Liver (tissue), 8 donors: ENCODE measurements at regions not wholly inside any gene's neighbourhood (a gene's known extent, or its start where the extent isn't known, plus 50 kb on each side); places are given as distances from the start of the nearest gene placed in this dataset.

Source experiments
- DNase-seq: peaks from one replicate; pipeline ENCODE4 v3.0.0-alpha.2; 2017; ENCODE audit warnings: low spot score
- H3K27ac ChIP-seq, 2 donors: one replicate each; pipeline ENCODE4 v1.7.0; 2013; ENCODE audit warnings: inconsistent platforms in 2 of 2, low read length in 2 of 2, control low read depth in 1 of 2, low read depth in 1 of 2, mild to moderate bottlenecking in 1 of 2
- H3K27me3 ChIP-seq, 4 donors: one replicate each; pipeline versions ENCODE4 v1.6.1 to v1.7.0; 2013; ENCODE audit warnings: low read length in 3 of 4, inconsistent platforms in 1 of 4, mild to moderate bottlenecking in 1 of 4, moderate library complexity in 1 of 4; ENCODE audit not compliant: control insufficient read depth in 4 of 4, insufficient read depth in 4 of 4
- H3K36me3 ChIP-seq, 4 donors: one replicate each; pipeline versions ENCODE4 v1.6.1 to v1.7.0; 2013; ENCODE audit warnings: low read length in 3 of 4, mild to moderate bottlenecking in 3 of 4, low read depth in 1 of 4, moderate library complexity in 1 of 4; ENCODE audit not compliant: control insufficient read depth in 4 of 4, insufficient read depth in 3 of 4
- H3K4me1 ChIP-seq, 4 donors: one replicate each; pipeline versions ENCODE4 v1.6.1 to v1.7.0; 2013; ENCODE audit warnings: low read length in 3 of 4, mild to moderate bottlenecking in 3 of 4, moderate library complexity in 1 of 4; ENCODE audit not compliant: control insufficient read depth in 4 of 4, insufficient read depth in 4 of 4
- H3K4me3 ChIP-seq, 3 donors: one replicate each; pipeline versions ENCODE4 v1.6.1 to v1.7.0; 2013; ENCODE audit warnings: low read length in 3 of 3, control low read depth in 1 of 3, low read depth in 1 of 3, mild to moderate bottlenecking in 1 of 3
- H3K9ac ChIP-seq, 2 donors: one replicate each; pipeline ENCODE4 v1.7.0; 2013; ENCODE audit warnings: low read length in 2 of 2, mild to moderate bottlenecking in 2 of 2, moderate library complexity in 2 of 2, control low read depth in 1 of 2, low read depth in 1 of 2
- H3K9me3 ChIP-seq, 4 donors: one replicate each; pipeline versions ENCODE4 v1.6.1 to v1.7.0; 2013; ENCODE audit warnings: low read length in 3 of 4; ENCODE audit not compliant: control insufficient read depth in 4 of 4
- ATF3 ChIP-seq: IDR thresholded peaks from 2 replicates; pipeline ENCODE4 v1.6.1; 2016; ENCODE audit warnings: antibody characterized with exemption
- EGR1 ChIP-seq, 2 donors: IDR thresholded peaks; 2 replicates each; pipeline ENCODE4 v1.6.1; 2016 to 2018; ENCODE audit warnings: antibody characterized with exemption in 2 of 2, low read depth in 2 of 2
- FOXA1 ChIP-seq: IDR thresholded peaks from 2 replicates; pipeline ENCODE4 v1.6.1; 2016; ENCODE audit warnings: antibody characterized with exemption
- FOXA2 ChIP-seq: IDR thresholded peaks from 2 replicates; pipeline ENCODE4 v1.6.1; 2016; ENCODE audit warnings: antibody characterized with exemption
- GABPA ChIP-seq, 2 donors: IDR thresholded peaks in 1 of 2; conservative IDR thresholded peaks in 1 of 2; 2 replicates each; pipeline ENCODE4 v1.6.1; 2016; ENCODE audit warnings: antibody characterized with exemption in 2 of 2, mild to moderate bottlenecking in 1 of 2, moderate library complexity in 1 of 2
- HNF4A ChIP-seq, 2 donors: conservative IDR thresholded peaks; 2 replicates each; pipeline ENCODE4 v1.6.1; 2016; ENCODE audit warnings: antibody characterized with exemption in 2 of 2, mild to moderate bottlenecking in 2 of 2
- HNF4G ChIP-seq: IDR thresholded peaks from 2 replicates; pipeline ENCODE4 v1.6.1; 2016; ENCODE audit warnings: antibody characterized with exemption
- JUND ChIP-seq, 2 donors: IDR thresholded peaks; 2 replicates each; pipeline ENCODE4 v1.6.1; 2016; ENCODE audit warnings: antibody characterized with exemption in 2 of 2
- MAX ChIP-seq: IDR thresholded peaks from 2 replicates; pipeline ENCODE4 v1.6.1; 2016; ENCODE audit warnings: antibody characterized with exemption
- NR2F2 ChIP-seq: IDR thresholded peaks from 2 replicates; pipeline ENCODE4 v1.6.1; 2016; ENCODE audit warnings: antibody characterized with exemption
- RAD21 ChIP-seq, 2 donors: IDR thresholded peaks; 2 replicates each; pipeline ENCODE4 v1.6.1; 2016; ENCODE audit warnings: antibody characterized with exemption in 2 of 2, mild to moderate bottlenecking in 2 of 2
- REST ChIP-seq: IDR thresholded peaks from 2 replicates; pipeline ENCODE4 v1.6.1; 2016; ENCODE audit warnings: antibody characterized with exemption, mild to moderate bottlenecking
- RXRA ChIP-seq, 2 donors: IDR thresholded peaks; 2 replicates each; pipeline ENCODE4 v1.6.1; 2017 to 2018; ENCODE audit warnings: antibody characterized with exemption in 2 of 2, mild to moderate bottlenecking in 1 of 2
- SP1 ChIP-seq: IDR thresholded peaks from 2 replicates; pipeline ENCODE4 v1.6.1; 2018; ENCODE audit warnings: antibody characterized with exemption, mild to moderate bottlenecking
- TAF1 ChIP-seq: conservative IDR thresholded peaks from 2 replicates; pipeline ENCODE4 v1.6.1; 2016; ENCODE audit warnings: antibody characterized with exemption, mild to moderate bottlenecking
- YY1 ChIP-seq: IDR thresholded peaks from 2 replicates; pipeline ENCODE4 v1.6.1; 2016; ENCODE audit warnings: antibody characterized with exemption, mild to moderate bottlenecking
- ZBTB33 ChIP-seq: IDR thresholded peaks from 2 replicates; pipeline ENCODE4 v1.6.1; 2016; ENCODE audit warnings: antibody characterized with exemption
- WGBS: extraction: QIAGEN DNeasy Blood & Tissue Kit; methylation state at CpG from one replicate; pipeline ENCODE4 v1.1.7; 2013; 5-methylcytosine and 5-hydroxymethylcytosine counted together
- TF ChIP-seq, protein P1 (sequence below): fragments of 150-350 bp; IDR thresholded peaks from 2 replicates; pipeline ENCODE4 v1.5.1; 2017; ENCODE audit warnings: improper control_type of control experiment, low read depth, low read length; ENCODE audit not compliant: missing input control
- donor health status: healthy.
- donor health status: healthy.
- donor health status: healthy.
- donor health status: healthy.
- donor health status: healthy.

DNA sequence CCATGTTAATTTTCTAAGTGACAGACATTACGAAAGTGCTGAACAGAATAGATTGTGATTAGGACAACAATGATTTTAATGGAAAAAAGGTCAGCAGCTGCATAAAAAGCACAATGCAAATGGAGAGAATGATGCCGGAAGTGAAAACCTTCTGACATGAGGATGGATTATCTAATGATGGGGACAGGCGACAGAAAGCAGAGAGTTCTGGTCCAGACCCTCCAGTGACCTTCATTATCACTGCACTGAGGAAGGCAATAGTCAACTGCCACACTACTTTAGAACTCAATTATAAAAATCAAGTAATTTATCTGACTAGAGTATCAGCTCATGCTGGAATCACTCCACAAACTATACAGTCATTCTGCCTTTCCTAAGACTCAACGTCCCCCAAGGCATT lies 746.1 kb upstream of the EPHA5 start (continued):
- no peak for TF ChIP-seq RXRA (IDR thresholded peaks at IDR 0.05)
- TF ChIP-seq FOXA2 = no peak
- TF ChIP-seq SP1 = no peak
- TF ChIP-seq NR2F2 = no peak
- no peak for TF ChIP-seq ATF3
- TF ChIP-seq HNF4G = no peak
- TF ChIP-seq FOXA1 = no peak

DNA sequence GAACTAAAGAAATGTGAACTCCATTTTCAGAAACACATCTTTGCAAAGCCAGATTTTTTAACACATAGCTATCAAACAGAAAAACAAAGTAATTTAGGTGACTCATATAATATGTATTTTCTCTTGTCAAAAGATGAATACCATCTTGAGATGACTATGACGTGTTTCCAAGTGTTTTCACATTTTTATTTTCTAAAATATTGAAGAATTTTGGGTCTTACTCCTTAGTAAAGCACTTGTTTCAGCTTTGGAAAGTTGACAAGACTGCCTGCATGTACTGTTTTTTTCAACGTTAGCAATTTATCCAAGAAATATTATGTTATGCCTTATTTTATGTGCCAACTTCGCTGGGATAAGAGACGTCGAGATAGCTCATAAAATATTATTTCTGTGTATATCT lies 733.9 kb upstream of the EPHA5 start:
- no peaks in the 10 kb centered on the region for H3K9me3 ChIP-seq
- H3K9ac ChIP-seq = no peak overlapping the region
- H3K4me1 ChIP-seq = no peaks in the 10 kb centered on the region
- no peak overlapping the region for H3K4me3 ChIP-seq
- H3K27ac ChIP-seq = no peak overlapping the region
- WGBS = 71% methylated on average over 5 of the region's 5 CpGs
- no peaks in the 10 kb centered on the region for H3K36me3 ChIP-seq
- TF ChIP-seq REST = no peak
- TF ChIP-seq FOXA2 = no peak
- no peak for TF ChIP-seq GABPA (IDR thresholded peaks at IDR 0.05 in 1 of 2, conservative IDR thresholded peaks at IDR 0.05 in 1 of 2)
- no peak for TF ChIP-seq RAD21 (IDR thresholded peaks at IDR 0.05)
- TF ChIP-seq, protein P1, sequence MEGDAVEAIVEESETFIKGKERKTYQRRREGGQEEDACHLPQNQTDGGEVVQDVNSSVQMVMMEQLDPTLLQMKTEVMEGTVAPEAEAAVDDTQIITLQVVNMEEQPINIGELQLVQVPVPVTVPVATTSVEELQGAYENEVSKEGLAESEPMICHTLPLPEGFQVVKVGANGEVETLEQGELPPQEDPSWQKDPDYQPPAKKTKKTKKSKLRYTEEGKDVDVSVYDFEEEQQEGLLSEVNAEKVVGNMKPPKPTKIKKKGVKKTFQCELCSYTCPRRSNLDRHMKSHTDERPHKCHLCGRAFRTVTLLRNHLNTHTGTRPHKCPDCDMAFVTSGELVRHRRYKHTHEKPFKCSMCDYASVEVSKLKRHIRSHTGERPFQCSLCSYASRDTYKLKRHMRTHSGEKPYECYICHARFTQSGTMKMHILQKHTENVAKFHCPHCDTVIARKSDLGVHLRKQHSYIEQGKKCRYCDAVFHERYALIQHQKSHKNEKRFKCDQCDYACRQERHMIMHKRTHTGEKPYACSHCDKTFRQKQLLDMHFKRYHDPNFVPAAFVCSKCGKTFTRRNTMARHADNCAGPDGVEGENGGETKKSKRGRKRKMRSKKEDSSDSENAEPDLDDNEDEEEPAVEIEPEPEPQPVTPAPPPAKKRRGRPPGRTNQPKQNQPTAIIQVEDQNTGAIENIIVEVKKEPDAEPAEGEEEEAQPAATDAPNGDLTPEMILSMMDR = no peak
- no peak for TF ChIP-seq FOXA1
- no peak for TF ChIP-seq NR2F2
- no peak for TF ChIP-seq SP1
- TF ChIP-seq YY1 = no peak
- no peak for TF ChIP-seq HNF4G
- no peak for TF ChIP-seq ZBTB33
- no peak for TF ChIP-seq MAX
- TF ChIP-seq ATF3 = no peak
- TF ChIP-seq HNF4A (conservative IDR thresholded peaks at IDR 0.05) = no peak
- no peak for TF ChIP-seq TAF1
- TF ChIP-seq RXRA (IDR thresholded peaks at IDR 0.05) = no peak
- no peak for TF ChIP-seq EGR1 (IDR thresholded peaks at IDR 0.05; ENCODE audit: low read depth in 2 of 2)
- TF ChIP-seq JUND (IDR thresholded peaks at IDR 0.05) = no peak
- no peak for DNase-seq
- no peaks in the 10 kb centered on the region for H3K27me3 ChIP-seq
